ENCODE measurements at regions not wholly inside any gene's neighbourhood (a gene's known extent, or its start where the extent isn't known, plus 50 kb on each side); places are given as distances from the start of the nearest gene placed in this dataset.

DNA sequence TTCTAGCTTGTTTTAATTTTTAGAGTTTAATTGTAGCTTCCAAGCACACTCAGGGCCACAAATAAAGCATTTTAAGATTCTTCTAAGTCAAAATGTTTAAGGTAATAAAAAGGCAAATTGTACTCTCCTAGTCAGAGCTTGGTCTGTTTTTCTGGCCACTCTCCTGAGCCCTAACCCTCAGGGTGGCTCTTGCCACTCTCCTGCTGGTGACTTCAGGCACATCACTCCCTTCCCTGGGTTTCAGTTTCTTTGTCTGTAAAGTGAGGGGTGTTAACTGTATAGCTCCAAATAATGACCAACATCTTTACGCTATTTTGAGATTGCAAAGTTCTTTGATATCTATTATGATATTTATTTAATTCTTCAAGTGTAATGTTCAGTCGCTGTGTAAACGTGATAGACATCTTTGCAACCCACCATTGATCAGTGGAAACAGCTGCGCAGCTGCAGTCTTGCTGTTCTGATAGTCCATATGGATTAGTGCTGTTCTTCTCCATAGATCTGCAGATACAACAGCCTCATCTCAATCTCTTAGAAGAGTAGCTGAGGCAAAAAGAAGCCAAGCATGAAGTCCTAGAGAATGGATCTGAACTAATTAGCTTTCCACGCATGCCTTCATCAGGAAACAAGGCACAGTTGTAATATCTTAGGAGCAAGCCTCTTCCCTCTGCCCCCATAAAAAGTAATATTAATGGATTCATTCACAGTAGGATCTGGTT, 189.9 kb downstream of the PLPP4 start:
- H3K36me3 ChIP-seq (ENCODE audit: control insufficient read depth in 2 of 2, extremely low read depth in 1 of 2, insufficient read depth in 2 of 2, low read length in 2 of 2): no peaks in the 10 kb centered on the region
- no peak overlapping the region for H3K27ac ChIP-seq (ENCODE audit: control insufficient read depth, insufficient read depth, low read length)
- FAIRE-seq (no peak), DNase-seq (ENCODE audit: low read depth, low spot score) (no peak)
- H3K4me2 ChIP-seq (ENCODE audit: control insufficient read depth, extremely low read depth, insufficient read depth, low read depth, low read length): no peak overlapping the region
- dilution Hi-C loops (cut with MboI; ENCODE audit: extremely low pct_ligation_motif_present, low sequenced_read_pairs): no loop called here
- no peak overlapping the region for H3K4me3 ChIP-seq (ENCODE audit: control insufficient read depth in 2 of 3, extremely low read depth in 1 of 3, insufficient read depth in 2 of 3, low read depth in 1 of 3, low read length in 3 of 3)
- H3K9me1 ChIP-seq (ENCODE audit: control insufficient read depth, extremely low read depth, insufficient read depth, low read length): no peaks in the 10 kb centered on the region
- no peaks in the 10 kb centered on the region for H4K20me1 ChIP-seq (ENCODE audit: control insufficient read depth, extremely low read depth, insufficient read depth, low read length)
- no peaks in the 10 kb centered on the region for H3K9me3 ChIP-seq (ENCODE audit: control insufficient read depth, low read depth, low read length)
- no peaks in the 10 kb centered on the region for H3K4me1 ChIP-seq (ENCODE audit: control insufficient read depth, extremely low read depth, insufficient read depth, low read length)
- TF ChIP-seq EZH2 (IDR thresholded peaks at IDR 0.05; ENCODE audit: low read length): no peak
- no peak for TF ChIP-seq CTCF (optimal IDR thresholded peaks at IDR 0.05 in 1 of 3, IDR thresholded peaks at IDR 0.05 in 1 of 3, conservative IDR thresholded peaks at IDR 0.05 in 1 of 3; ENCODE audit: extremely low read depth in 1 of 3, insufficient read depth in 2 of 3, low read length in 3 of 3)
- no peaks in the 10 kb centered on the region for H3K79me2 ChIP-seq (ENCODE audit: control insufficient read depth, insufficient read depth, low read length)
- peaks cover 13% of the 10 kb centered on the region for H3K27me3 ChIP-seq (ENCODE audit: control insufficient read depth, extremely low read depth, insufficient read depth, low read length)
- no peak overlapping the region for H3K9ac ChIP-seq (ENCODE audit: control insufficient read depth, extremely low read depth, insufficient read depth, low read length)
- no peak overlapping the region for H2AFZ ChIP-seq (ENCODE audit: control insufficient read depth, low read length)

DNA sequence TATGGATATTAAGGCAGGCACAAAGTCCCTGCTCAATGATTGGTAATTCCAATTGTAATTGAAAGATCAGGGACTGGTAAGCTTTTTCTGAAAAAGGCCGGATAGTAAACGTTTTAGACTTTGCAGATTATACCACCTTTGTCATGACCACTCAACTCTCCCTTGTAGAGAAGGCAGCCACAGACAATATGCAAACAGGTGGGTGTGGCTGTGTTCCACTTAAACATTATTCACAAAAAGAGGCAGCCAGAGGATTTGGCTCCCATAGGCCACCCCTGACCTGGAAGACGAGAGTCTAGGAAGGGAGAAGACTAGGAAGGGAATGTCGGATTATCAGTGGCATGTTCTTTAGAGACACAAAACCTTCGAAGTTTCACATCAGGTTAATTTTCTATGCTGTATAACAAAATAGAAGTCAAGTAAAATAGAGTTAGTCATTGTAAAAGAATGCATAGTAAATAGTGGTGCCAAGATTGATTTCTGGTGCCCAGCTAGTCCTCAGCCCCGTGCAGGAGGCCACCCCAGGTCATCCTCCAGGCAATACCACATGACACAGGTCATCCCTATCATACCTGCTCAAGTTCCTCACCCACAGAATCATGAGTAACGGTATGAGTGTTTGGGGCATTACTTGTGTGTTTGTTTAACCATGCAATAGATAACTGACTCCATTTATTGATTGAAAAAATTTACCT, 193.8 kb downstream of the PLPP4 start:
- DNase-seq (ENCODE audit: low read depth, low spot score): no peak
- no peaks in the 10 kb centered on the region for H4K20me1 ChIP-seq (ENCODE audit: control insufficient read depth, extremely low read depth, insufficient read depth, low read length)
- no peak overlapping the region for H3K4me3 ChIP-seq (ENCODE audit: control insufficient read depth in 2 of 3, extremely low read depth in 1 of 3, insufficient read depth in 2 of 3, low read depth in 1 of 3, low read length in 3 of 3)
- TF ChIP-seq EZH2 (IDR thresholded peaks at IDR 0.05; ENCODE audit: low read length) (no peak), CTCF (optimal IDR thresholded peaks at IDR 0.05 in 1 of 3, IDR thresholded peaks at IDR 0.05 in 1 of 3, conservative IDR thresholded peaks at IDR 0.05 in 1 of 3; ENCODE audit: extremely low read depth in 1 of 3, insufficient read depth in 2 of 3, low read length in 3 of 3) (no peak)
- no peak for FAIRE-seq
- dilution Hi-C loops (cut with MboI; ENCODE audit: extremely low pct_ligation_motif_present, low sequenced_read_pairs): no loop called here
- H3K4me1 ChIP-seq (ENCODE audit: control insufficient read depth, extremely low read depth, insufficient read depth, low read length): no peaks in the 10 kb centered on the region
- H3K9me1 ChIP-seq (ENCODE audit: control insufficient read depth, extremely low read depth, insufficient read depth, low read length): no peaks in the 10 kb centered on the region
- no peak overlapping the region for H3K9ac ChIP-seq (ENCODE audit: control insufficient read depth, extremely low read depth, insufficient read depth, low read length)
- H3K9me3 ChIP-seq (ENCODE audit: control insufficient read depth, low read depth, low read length): no peaks in the 10 kb centered on the region
- no peak overlapping the region for H3K27ac ChIP-seq (ENCODE audit: control insufficient read depth, insufficient read depth, low read length)
- H3K27me3 ChIP-seq (ENCODE audit: control insufficient read depth, extremely low read depth, insufficient read depth, low read length): peaks cover 7% of the 10 kb centered on the region
- H3K36me3 ChIP-seq (ENCODE audit: control insufficient read depth in 2 of 2, extremely low read depth in 1 of 2, insufficient read depth in 2 of 2, low read length in 2 of 2): no peaks in the 10 kb centered on the region
- H2AFZ ChIP-seq (ENCODE audit: control insufficient read depth, low read length): no peak overlapping the region
- no peaks in the 10 kb centered on the region for H3K79me2 ChIP-seq (ENCODE audit: control insufficient read depth, insufficient read depth, low read length)
- no peak overlapping the region for H3K4me2 ChIP-seq (ENCODE audit: control insufficient read depth, extremely low read depth, insufficient read depth, low read depth, low read length)
